GM19035 (cell line): ENCODE measurements at regions not wholly inside any gene's neighbourhood (a gene's known extent, or its start where the extent isn't known, plus 50 kb on each side); places are given as distances from the start of the nearest gene placed in this dataset.

Source experiments
- ATAC-seq: cut with Tn5 transposase; IDR thresholded peaks from one replicate; pipeline ENCODE4 v1.9.1; 2021; ENCODE audit not compliant: unreplicated experiment

DNA sequence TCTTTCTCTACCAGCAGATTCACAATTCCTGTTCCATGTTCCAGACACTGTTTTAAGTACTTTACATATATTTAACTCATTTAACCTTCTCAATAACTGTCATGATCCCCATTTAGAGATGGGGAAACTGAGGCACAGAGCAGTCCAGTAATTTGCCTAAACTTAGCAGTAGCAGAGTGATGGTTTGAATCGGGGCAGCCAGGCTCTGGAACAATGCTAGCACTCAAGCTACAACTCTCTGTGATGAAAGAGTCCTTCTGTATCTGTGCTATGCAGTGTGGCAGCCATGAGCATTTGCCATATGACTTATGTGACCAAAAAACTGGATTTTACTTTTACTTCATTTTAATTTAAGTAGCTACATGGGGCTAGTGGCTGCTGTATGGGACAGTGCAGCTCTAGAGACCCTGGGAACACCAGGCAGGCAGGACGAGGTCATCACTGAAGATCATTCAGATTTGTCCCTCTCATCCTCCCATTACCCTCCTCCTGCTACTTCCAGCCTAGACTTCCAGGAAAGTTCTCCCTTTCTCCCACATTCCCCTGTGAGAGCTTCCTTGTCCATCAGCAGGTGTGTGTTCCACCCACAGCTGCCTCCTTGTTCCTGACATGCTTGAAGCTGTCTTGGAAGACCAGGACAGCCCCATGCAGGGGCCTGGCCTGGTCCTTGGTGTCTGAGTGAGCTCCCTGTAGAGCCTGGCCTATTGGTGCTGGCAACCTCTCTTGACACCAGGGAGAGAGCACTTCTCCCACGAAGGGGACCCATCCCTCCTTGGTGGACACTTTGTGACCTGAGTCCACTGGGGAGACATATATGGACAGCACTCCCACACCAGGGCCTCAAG, 157.0 kb downstream of the MRPL14 start:
- no peak for ATAC-seq

- ATAC-seq = no peak
These were observed 157.9 kb downstream of the MRPL14 start for GRCh38 chr6:43969158-43969981.

DNA sequence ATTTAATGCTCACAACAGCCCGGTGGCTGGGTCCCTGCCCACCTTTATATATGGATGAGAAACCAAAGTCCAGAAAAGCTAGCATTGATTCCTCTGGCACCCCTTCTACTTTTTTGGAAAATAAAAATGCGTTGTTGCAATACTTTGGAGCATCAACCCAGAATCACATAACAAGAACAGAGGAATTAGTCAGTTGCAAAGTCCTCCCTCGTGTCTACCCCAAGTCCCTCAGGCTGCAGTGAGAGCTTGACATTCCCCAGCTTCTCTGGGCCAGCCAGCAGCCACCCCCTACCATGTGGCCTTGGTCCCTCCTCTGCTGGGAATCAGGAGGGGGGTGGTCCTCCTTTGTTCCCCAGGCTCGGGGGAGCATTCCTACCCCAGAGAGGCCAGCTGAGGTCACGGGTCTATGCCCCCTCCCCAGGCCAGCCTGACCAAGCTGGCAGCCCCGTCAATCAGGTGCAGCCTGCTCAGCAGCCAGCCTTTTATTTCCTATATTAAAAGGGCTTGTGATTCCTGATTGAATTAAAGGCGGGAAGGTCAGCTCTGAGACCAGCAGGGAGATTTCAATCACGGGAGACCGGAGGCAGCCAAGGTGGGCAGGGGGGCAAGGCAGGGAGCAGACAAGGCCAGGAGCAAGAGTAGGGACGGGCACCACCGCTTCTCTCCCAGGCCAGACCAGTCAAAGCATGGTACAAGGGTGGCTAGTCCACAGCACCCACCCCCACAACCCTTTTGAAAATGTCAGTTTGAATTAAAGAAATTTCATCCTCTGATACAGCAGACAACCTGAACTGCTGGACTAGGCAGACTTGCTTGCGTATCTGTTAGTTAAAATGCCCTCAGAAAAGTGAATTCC, 158.9 kb downstream of the MRPL14 start:
- ATAC-seq = no peak

DNA sequence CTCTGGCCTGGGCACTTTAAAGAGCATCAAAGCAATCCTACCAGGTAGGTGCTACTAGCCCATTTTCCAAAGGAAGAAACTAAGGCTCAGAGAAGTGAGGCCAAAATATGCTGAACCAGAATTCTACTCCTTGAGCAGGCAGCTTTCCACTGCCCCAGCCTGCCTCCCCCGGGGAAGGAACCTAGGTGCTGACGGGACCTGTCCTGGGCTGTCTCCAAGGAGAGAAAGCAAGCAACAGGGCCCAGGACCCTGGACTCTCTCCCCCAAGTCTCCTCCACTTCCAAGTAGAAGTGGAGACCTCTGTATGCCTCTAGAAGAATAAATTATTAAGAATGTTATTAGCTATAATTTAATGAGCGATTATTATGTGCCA, 159.5 kb downstream of the MRPL14 start:
- no peak for ATAC-seq

DNA sequence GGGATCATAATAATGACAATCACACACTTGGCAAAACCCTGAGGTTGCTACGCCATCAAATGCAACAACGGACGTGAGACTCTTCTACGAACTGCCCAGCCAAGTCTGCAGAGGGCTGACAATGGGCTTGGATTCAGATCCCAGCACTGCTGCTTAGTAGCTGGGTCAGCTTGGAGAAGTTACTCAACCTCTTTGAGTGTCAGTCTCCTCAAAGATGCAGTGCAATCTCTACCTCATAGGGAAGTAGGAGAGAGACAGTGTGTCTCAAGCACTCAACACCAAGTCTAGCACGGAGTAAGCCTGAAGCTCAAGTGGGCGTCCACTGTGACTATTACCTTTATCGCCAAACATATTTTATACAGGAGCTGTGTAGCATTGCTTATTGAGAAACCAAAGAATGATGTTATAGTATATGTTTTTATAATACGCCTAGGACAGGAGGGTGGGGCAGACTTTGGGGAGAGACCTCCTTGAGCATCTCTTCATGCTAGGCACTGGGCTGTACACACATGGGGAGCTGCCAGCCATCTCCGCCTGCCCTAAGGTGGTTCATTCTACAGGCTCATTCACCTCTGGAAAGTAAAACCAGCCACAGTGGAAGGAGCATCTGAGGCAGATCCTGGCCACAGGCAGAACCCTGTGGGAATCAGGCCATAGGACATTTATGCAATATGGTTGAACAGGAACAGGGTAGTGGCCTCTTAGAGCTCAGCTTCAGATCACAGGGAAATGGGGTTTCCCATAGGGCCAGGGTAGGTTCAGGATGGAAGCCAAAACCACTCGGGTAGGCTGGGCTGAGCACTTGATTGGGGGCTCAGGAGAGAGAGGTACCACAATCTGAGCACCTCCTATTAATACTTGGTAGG, 160.2 kb downstream of the MRPL14 start:
- no peak for ATAC-seq

DNA sequence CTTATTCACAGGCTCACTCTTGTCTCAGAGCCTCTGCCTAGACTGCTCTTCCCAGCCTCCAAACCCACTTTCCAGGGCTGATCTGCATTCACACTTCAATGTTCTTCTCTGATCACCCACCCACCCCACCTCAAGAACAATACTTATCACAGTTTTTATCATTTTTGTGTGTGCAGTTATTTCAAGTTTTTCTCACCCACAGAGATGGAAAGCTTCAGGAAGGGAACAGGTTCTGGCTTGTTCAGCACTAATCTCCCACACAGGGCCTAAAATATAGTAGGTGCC, 160.9 kb downstream of the MRPL14 start:
- ATAC-seq = no peak

DNA sequence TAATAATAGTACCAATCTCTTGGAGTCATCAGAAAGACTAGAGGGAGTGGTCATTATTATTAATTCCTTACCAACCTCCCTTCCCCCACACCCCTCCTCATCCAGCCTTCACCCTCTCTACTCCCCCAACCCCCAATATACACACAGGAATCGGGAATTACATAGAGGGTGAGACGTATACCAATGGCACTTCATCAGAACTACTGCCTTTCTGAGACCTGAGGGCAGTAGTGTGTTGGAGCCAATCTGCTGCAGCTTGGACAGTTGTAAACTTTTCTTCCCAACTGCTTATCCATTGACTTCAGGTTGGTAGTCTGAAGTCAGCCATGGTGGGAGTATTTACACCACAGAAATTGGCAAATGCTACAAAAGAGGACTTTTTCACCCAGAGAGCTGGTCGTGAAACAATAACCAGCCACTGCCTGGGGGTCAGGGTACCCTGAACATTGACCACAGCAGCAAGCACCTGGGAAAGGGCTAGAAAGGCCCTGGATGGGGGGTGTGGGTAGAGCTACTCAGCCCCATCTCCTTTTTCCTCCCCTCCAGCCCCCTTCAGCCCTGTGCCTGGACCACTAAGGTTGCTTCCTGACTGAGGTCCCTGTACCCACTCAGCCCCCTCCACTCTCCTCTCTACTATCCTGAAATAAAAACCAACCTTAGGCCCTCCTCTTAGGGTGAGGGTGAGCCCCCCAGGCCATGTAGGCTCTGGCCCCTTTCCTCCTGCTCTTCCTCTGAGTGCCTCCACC, 161.5 kb downstream of the MRPL14 start:
- ATAC-seq = no peak

DNA sequence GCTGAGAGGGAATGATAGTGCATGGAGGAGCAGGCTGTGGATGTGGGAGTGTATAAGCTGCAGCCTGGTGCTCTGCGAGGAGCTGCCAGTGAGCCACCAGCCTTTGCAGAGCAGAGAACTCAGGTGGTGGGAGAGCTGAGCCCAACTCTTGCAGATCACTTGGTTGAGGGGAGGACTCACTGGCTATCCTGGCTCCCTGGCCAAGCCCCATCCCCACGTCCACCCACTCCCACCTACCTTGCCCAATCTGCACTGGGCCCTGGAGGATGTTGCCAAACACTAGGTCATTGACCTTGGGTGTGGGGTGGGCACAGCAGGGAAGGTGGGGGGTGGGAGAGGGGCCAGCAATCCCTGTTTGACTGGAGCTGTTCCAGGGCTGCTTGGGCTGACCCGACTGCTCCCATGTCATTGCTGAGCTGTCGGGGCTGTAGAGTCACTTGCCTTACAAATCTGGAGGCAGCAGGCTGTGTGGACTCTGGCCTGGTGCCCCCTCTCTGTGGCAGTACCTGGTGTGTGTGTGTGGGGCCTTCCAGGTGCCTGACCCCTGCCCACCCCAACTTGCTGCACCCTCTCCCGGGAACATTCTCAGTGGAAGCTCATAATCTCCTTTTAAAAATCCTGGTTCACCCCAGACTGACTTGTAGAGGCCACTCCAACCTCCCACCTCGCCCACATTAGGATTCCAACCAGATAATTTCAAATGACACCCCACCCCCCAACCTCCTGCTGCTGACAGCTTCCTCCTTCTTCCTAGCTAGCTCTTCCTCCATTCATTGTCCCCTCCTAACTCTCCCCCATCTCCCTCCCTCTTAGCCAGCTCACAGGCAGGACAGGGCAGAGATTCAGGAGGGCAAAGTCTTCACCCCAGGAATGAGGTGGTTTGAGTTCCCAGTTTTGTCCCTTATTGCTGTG, 162.3 kb downstream of the MRPL14 start:
- ATAC-seq = no peak

DNA sequence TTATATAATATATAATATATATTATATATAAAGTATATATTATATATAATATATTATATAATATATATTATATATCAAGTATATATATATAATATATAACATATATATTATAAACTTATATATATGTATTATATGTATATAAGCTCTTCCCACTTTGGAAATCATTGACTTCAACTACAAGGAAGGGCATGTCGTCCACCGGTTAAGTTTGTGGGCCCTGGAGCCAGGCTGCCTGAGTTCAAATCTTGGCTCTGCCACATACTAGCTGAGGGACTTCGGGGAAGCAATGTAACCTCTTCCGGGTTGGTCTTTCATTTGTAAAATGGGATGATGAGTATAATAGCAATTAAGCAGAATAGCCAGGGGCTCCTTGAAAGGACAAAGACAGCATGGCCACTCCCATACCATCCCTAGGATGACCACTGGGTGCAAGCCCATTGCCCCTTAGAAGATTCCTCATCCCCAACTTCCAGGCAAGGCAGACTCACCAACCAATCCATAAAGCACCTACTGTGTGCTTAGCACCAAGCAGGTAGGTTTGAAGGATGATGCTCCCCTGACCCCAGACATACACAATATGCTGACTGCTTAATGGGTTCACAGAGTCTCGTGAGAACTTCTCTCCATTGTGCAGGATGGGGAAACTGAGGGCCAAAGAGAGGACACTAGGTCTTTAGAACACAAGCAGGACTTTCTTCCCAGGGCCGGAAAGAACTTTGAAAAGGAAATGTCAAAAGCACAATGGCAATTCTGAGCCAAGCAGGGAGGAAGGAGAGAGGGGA, 163.2 kb downstream of the MRPL14 start:
- no peak for ATAC-seq

DNA sequence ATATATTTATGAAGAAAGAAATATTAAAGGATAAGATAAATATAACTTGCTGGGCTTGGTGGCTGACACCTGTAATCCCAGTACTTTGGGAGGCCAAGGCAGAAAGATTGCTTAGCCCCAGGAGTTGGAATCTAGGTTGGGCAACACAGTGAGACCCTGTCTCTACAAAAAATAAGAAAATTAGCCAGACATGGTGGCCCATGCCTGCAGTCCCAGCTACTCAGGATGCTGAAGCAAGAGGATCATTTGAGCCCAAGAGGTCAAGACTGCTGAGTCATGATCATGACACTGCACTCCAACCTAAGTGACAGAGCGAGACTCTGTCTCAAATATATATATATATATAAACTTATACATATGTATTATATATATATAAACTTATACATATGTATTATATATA, 164.0 kb downstream of the MRPL14 start:
- ATAC-seq = no peak

DNA sequence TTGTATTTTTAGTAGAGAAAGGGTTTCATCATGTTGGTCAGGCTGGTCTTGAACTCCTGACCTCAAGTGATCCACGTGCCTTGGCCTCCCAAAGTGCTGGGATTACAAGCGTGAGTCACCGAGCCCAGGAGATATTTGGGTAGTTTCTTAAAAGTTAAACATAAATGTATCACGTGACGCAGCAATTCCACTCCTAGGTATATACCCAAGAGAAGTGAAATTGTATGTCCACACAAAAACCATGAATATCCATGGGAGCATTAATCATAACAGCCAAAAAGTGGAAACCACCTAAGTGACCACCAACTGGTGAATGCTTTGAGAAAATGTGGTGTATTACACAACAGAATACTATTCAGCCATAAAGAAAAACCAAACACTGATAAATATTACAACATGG, 164.8 kb downstream of the MRPL14 start:
- ATAC-seq = no peak

- ATAC-seq = no peak
These were observed 170.0 kb downstream of the MRPL14 start for GRCh38 chr6:43957273-43957672.

DNA sequence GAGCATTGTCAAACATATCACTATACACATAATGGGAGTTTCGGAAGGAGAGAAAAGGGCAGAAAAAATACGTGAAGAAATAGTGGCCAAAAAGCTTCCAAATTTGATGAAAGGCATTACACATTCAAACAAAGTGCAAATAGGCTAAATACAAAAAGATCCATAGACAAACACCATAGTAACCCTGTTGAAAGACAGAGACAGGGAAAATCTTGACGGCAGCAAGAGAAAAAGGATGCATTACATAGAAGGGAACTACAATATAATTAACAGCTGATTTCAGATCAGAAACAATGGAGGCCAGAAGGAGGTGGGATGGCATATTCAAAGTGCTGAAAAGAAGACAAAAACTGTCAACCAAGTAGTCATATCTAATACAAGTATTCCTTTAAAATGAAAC, 170.8 kb downstream of the MRPL14 start:
- ATAC-seq = no peak

- ATAC-seq = no peak
These were observed 172.7 kb downstream of the MRPL14 start for GRCh38 chr6:43954311-43955131.

GRCh38 chr6:43953794-43954310, 173.4 kb downstream of the MRPL14 start:
- ATAC-seq = no peak

DNA sequence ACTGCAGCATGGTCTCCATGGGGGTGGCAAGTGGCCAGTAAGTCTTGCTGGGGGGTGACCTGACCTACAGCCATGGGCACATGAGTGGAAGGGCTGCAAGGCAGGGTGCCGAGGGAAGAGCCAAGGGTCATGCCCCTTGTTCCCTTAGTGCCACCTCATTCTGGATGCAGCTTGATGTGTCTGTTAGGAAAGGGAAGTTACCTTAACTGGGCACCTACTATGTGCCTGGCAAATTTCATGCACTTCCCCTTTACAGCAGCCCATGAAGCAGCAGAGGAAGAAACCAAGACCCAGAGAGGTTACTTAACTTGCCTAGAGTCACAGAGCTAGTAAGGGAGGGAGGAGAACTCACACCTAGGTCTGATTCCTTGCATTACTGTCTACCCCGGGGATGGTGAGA, 174.0 kb downstream of the MRPL14 start:
- ATAC-seq = no peak

- no peak for ATAC-seq
These were observed 174.5 kb downstream of the MRPL14 start for GRCh38 chr6:43952746-43953145.
